ENCODE measurements at regions not wholly inside any gene's neighbourhood (a gene's known extent, or its start where the extent isn't known, plus 50 kb on each side); places are given as distances from the start of the nearest gene placed in this dataset.

DNA sequence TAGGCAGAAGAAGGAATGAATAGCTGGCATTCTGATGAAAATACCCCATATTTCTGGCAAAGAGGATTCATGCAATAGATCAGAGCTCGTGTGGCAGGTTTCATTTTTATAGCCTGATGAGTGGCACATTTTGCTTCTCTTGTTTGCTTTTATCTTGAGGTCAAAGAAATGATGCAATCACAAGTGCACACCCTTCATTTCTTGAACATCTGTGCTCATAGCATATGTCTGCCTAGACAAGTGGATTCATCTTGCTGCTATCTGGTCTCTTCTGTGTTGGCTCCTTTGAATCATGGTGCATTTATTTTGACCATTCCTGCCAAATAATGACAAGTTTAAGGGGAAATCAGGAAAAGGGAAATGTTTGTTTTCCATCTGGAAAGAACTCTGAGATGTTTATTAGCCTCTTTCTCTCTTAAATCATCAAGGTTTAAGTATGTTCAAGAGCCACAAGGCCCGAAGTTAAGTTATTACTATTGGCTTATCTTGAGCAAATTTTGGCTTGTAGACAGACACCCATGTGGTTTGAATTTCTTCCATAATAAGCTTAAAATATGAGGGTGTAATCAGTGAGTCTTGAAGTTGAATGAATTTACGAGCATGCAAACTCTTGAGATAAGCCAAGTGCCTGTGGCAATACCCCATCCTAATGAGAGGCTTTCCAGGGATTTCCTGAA, 59.3 kb upstream of the HS3ST1 start:
- TF ChIP-seq, protein P1, sequence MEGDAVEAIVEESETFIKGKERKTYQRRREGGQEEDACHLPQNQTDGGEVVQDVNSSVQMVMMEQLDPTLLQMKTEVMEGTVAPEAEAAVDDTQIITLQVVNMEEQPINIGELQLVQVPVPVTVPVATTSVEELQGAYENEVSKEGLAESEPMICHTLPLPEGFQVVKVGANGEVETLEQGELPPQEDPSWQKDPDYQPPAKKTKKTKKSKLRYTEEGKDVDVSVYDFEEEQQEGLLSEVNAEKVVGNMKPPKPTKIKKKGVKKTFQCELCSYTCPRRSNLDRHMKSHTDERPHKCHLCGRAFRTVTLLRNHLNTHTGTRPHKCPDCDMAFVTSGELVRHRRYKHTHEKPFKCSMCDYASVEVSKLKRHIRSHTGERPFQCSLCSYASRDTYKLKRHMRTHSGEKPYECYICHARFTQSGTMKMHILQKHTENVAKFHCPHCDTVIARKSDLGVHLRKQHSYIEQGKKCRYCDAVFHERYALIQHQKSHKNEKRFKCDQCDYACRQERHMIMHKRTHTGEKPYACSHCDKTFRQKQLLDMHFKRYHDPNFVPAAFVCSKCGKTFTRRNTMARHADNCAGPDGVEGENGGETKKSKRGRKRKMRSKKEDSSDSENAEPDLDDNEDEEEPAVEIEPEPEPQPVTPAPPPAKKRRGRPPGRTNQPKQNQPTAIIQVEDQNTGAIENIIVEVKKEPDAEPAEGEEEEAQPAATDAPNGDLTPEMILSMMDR (IDR thresholded peaks at IDR 0.05), result no peak
- TF ChIP-seq POLR2A (IDR thresholded peaks at IDR 0.05), result no peak

All from right lobe of liver (tissue), 4 donors.